Gastroesophageal sphincter (tissue), 3 donors: ENCODE measurements at regions not wholly inside any gene's neighbourhood (a gene's known extent, or its start where the extent isn't known, plus 50 kb on each side); places are given as distances from the start of the nearest gene placed in this dataset.

Experiments
- CTCF ChIP-seq, 4 experiments: fragments of 200-600 bp in 2 of 4; fragments of 450-650 bp in 2 of 4; sonication (generic) in 1 of 4; IDR thresholded peaks; one replicate each; pipeline ENCODE4 v1.5.1; 2017 to 2019; ENCODE audit warnings: antibody characterized with exemption in 4 of 4, mild to moderate bottlenecking in 2 of 4, moderate library complexity in 2 of 4
- EP300 ChIP-seq: sonication (generic); formaldehyde crosslinking; IDR thresholded peaks from one replicate; pipeline ENCODE4 v1.6.1; 2017; ENCODE audit warnings: antibody characterized with exemption, mild to moderate bottlenecking

DNA sequence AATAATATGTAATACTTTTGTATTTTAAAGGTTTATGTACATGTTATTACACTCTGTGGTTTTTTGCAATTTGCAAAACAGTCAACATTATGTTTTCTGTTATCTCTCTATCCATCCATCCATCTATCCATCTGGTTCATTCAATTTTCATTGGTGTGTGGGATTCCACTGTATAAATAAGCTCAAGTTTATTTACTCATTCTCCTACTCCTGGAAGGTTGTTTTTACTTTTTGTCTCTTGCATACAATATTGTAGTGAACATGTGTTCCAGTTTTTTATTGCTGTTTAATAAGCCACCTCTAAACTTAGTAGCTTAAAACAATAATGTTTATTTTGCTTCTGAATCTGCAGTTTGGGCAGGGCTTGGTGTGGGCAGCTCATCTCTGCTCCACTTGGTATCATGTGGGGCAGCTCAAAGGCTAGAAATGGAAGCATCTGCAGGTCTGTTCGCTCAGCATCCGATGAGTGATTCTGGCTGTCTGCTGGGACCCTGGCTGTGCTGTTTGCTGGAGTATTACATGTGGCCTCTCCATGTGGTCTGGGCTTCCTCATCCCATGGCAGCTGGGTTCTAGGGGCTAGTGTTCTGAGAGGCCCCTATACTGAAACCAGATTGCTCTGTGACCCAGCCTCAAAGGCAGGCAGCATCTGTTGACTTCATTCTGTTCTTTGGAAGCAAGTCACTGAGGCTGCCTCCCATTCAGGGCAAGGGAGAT is 98.8 kb downstream of the SLC25A47 start:
- TF ChIP-seq EP300 = no peak
- TF ChIP-seq CTCF (IDR thresholded peaks at IDR 0.05) = no peak
